Vagina (tissue), 2 donors: ENCODE measurements at regions not wholly inside any gene's neighbourhood (a gene's known extent, or its start where the extent isn't known, plus 50 kb on each side); places are given as distances from the start of the nearest gene placed in this dataset.

Experiments
- DNase-seq, 2 donors: peaks; one replicate each; pipeline ENCODE4 v3.0.0-alpha.2; 2017; ENCODE audit errors: extremely low spot score in 2 of 2
- H3K27ac ChIP-seq: fragments of 200-600 bp; sonication (generic); one replicate; pipeline ENCODE4 v1.5.1; 2019
- H3K27me3 ChIP-seq: fragments of 200-600 bp; sonication (generic); one replicate; pipeline ENCODE4 v1.5.1; 2019
- H3K36me3 ChIP-seq, 2 donors: fragments of 200-600 bp; sonication (generic); one replicate each; pipeline ENCODE4 v1.5.1; 2017 to 2019
- H3K4me1 ChIP-seq: fragments of 200-600 bp; sonication (generic); one replicate; pipeline ENCODE4 v1.5.1; 2019
- H3K4me3 ChIP-seq, 2 donors: fragments of 200-600 bp; sonication (generic); 1 replicate in 1 of 2; 2 replicates in 1 of 2; pipeline ENCODE4 v1.5.1; 2016 to 2019
- H3K9me3 ChIP-seq: fragments of 200-600 bp; sonication (generic); one replicate; pipeline ENCODE4 v1.5.1; 2019
- CTCF ChIP-seq, 3 experiments: fragments of 450-650 bp in 2 of 3; fragments of 200-600 bp in 1 of 3; sonication (generic) in 1 of 3; IDR thresholded peaks; one replicate each; pipeline ENCODE4 v1.5.1; 2017 to 2019; ENCODE audit warnings: antibody characterized with exemption in 3 of 3, mild to moderate bottlenecking in 2 of 3, moderate library complexity in 2 of 3
- POLR2A ChIP-seq, 2 donors: fragments of 450-650 bp; IDR thresholded peaks; one replicate each; pipeline ENCODE4 v1.6.1; 2017; ENCODE audit warnings: antibody characterized with exemption in 2 of 2, mild to moderate bottlenecking in 2 of 2, moderate library complexity in 2 of 2
- POLR2AphosphoS5 ChIP-seq, 2 donors: sonication (generic); formaldehyde crosslinking; IDR thresholded peaks; one replicate each; pipeline ENCODE4 v1.9.0; 2017; ENCODE audit warnings: antibody characterized with exemption in 2 of 2, mild to moderate bottlenecking in 2 of 2, low read depth in 1 of 2; ENCODE audit not compliant: insufficient read depth in 1 of 2
- intact Hi-C: fragments of 100-400 bp; cut with DNase I; formaldehyde crosslinking; loops from one replicate; pipeline ENCODE4 v1.15.1; 2023

GRCh38 chr12:97754306-97754705 lies 291.7 kb downstream of the RMST start:
- intact Hi-C loops, result no loop called here
- Histone ChIP-seq H3K4me3 (no peak overlapping the region), H3K27ac (no peak overlapping the region), H3K9me3 (no peaks in the 10 kb centered on the region), H3K27me3 (no peaks in the 10 kb centered on the region), H3K4me1 (peaks cover 6% of the 10 kb centered on the region), H3K36me3 (no peaks in the 10 kb centered on the region)
- DNase-seq, result no peak
- TF ChIP-seq POLR2AphosphoS5 (IDR thresholded peaks at IDR 0.05; ENCODE audit: insufficient read depth in 1 of 2, low read depth in 1 of 2) (no peak), POLR2A (IDR thresholded peaks at IDR 0.05) (no peak), CTCF (IDR thresholded peaks at IDR 0.05) (no peak)

- no peak for TF ChIP-seq POLR2A (IDR thresholded peaks at IDR 0.05)
- no peak for TF ChIP-seq POLR2AphosphoS5 (IDR thresholded peaks at IDR 0.05; ENCODE audit: insufficient read depth in 1 of 2, low read depth in 1 of 2)
- no peak for TF ChIP-seq CTCF (IDR thresholded peaks at IDR 0.05)
- no peaks in the 10 kb centered on the region for H3K9me3 ChIP-seq
- no peaks in the 10 kb centered on the region for H3K27me3 ChIP-seq
- peak overlapping the region; percentile 67 for H3K27ac ChIP-seq
- intact Hi-C loops, result no loop called here
- no peaks in the 10 kb centered on the region for H3K36me3 ChIP-seq
- peaks cover 6% of the 10 kb centered on the region for H3K4me1 ChIP-seq
- DNase-seq, result no peak
- H3K4me3 ChIP-seq, result no peak overlapping the region
Measured at GRCh38 chr12:97756066-97756666, 293.6 kb downstream of the RMST start.

GRCh38 chr12:97756741-97757140 lies 294.1 kb downstream of the RMST start:
- no peaks in the 10 kb centered on the region for H3K27me3 ChIP-seq
- no peak for TF ChIP-seq POLR2AphosphoS5 (IDR thresholded peaks at IDR 0.05; ENCODE audit: insufficient read depth in 1 of 2, low read depth in 1 of 2)
- no peak for TF ChIP-seq POLR2A (IDR thresholded peaks at IDR 0.05)
- no peak for TF ChIP-seq CTCF (IDR thresholded peaks at IDR 0.05)

GRCh38 chr12:97757481-97758193 lies 295.0 kb downstream of the RMST start:
- Histone ChIP-seq H3K27me3 (no peaks in the 10 kb centered on the region), H3K27ac (peak overlapping the region; percentile 67), H3K4me3 (no peak overlapping the region), H3K36me3 (no peaks in the 10 kb centered on the region), H3K9me3 (no peaks in the 10 kb centered on the region), H3K4me1 (peaks cover 6% of the 10 kb centered on the region)
- intact Hi-C loops, result no loop called here
- DNase-seq, result no peak
- TF ChIP-seq POLR2AphosphoS5 (IDR thresholded peaks at IDR 0.05; ENCODE audit: insufficient read depth in 1 of 2, low read depth in 1 of 2), result peak; percentile 6 to 32
- TF ChIP-seq CTCF (IDR thresholded peaks at IDR 0.05), result no peak
- no peak for TF ChIP-seq POLR2A (IDR thresholded peaks at IDR 0.05)

More at GRCh38 chr12:97756741-97757140, 294.1 kb downstream of the RMST start:
- intact Hi-C loops, result no loop called here
- Histone ChIP-seq H3K9me3 (no peaks in the 10 kb centered on the region), H3K27ac (peak overlapping the region; percentile 67), H3K4me3 (no peak overlapping the region), H3K4me1 (peaks cover 6% of the 10 kb centered on the region), H3K36me3 (no peaks in the 10 kb centered on the region)
- no peak for DNase-seq

- H3K27ac ChIP-seq, result peak overlapping the region; percentile 67
- no peak for DNase-seq
Measured at GRCh38 chr12:97758194-97758501, 295.5 kb downstream of the RMST start.

More at GRCh38 chr12:97758194-97758501, 295.5 kb downstream of the RMST start:
- no peak overlapping the region for H3K4me3 ChIP-seq
- no peak for TF ChIP-seq POLR2AphosphoS5 (IDR thresholded peaks at IDR 0.05; ENCODE audit: insufficient read depth in 1 of 2, low read depth in 1 of 2)
- H3K4me1 ChIP-seq, result peaks cover 6% of the 10 kb centered on the region
- H3K36me3 ChIP-seq, result no peaks in the 10 kb centered on the region
- intact Hi-C loops, result no loop called here
- H3K9me3 ChIP-seq, result no peaks in the 10 kb centered on the region
- no peaks in the 10 kb centered on the region for H3K27me3 ChIP-seq
